ENCODE measurements at regions not wholly inside any gene's neighbourhood (a gene's known extent, or its start where the extent isn't known, plus 50 kb on each side); places are given as distances from the start of the nearest gene placed in this dataset.
"Not testable (repeated sequence)": the region's sequence is repeated elsewhere in the genome, so short reads cannot be mapped to it uniquely, and the experiment has no call there.

- no peak overlapping the region for H3K27ac ChIP-seq
Measured at GRCh38 chr5:164500856-164501255, 995.4 kb downstream of the MAT2B start.

DNA sequence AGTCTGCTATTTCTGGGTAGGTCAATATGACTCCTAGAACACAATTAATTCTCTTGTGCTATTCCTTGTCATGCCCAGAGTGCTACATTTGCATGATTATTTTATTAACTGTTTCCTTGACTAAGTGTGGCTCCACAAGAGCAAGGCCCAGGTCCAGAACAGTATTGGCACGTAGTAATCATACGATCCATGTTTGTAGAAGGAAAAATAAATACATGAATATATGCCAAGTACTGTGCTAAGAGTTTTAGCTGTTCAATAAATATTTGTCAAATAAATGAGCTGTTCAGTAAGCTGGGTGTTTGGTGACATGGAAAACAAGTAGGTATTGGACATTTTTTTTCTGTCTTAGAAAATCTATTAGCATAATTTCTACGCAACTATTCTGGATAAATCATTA, 995.9 kb downstream of the MAT2B start:
- no peak for TF ChIP-seq CTCF (conservative IDR thresholded peaks at IDR 0.05)
- no peak overlapping the region for H3K27ac ChIP-seq

More at GRCh38 chr5:164500856-164501255, 995.4 kb downstream of the MAT2B start:
- TF ChIP-seq CTCF (conservative IDR thresholded peaks at IDR 0.05), result no peak

DNA sequence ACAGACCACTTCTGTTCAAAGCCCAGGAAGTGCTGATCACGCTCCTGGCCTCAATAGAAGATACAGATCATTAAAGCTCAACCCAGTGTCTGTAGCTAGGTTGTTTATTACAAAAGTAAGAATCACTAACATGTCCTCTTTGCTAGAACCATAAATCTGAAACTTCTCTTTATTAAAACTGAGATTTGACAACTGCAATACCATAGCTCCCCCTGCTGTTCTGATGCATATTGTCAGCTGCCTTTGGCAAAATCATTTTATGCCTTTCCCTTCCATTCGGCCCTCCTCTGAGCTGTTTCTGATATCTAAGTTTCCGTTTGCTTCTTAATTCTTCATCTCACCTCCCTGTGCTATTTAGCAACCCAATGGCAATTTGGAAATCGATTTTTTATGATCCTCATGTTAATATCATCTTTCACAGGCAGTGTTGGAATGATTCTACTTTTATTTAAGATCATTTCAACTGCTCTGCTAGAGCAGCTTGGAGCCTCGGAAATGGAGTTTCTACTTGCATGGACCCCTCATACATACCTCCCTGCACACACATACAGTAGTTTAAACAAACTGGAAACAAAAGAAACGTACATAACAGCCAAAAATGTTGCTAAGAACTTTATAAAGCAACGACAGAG, 998.8 kb downstream of the MAT2B start:
- TF ChIP-seq CTCF (conservative IDR thresholded peaks at IDR 0.05), result peak; percentile 85
- H3K27ac ChIP-seq, result no peak overlapping the region

DNA sequence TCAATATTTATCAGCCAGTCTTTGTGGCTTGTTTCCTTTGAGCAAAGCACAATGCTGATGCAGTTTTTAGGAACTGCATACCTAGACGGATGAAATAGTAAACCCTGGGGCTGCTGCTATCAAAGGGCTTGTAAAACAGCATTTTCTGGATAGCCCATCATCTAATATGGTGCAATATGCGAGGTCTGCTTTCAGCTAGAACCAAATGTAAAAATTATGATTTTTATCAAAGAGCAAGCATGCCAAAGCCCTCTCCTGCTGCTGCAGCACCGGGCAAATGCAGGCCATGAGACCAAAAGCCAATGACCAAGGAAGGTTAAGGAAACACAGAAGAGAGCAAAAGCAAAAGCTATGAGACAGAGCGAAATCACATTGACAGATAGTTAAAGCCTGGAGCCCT, 1000.4 kb downstream of the MAT2B start:
- no peak overlapping the region for H3K27ac ChIP-seq
- no peak for TF ChIP-seq CTCF (conservative IDR thresholded peaks at IDR 0.05)

DNA sequence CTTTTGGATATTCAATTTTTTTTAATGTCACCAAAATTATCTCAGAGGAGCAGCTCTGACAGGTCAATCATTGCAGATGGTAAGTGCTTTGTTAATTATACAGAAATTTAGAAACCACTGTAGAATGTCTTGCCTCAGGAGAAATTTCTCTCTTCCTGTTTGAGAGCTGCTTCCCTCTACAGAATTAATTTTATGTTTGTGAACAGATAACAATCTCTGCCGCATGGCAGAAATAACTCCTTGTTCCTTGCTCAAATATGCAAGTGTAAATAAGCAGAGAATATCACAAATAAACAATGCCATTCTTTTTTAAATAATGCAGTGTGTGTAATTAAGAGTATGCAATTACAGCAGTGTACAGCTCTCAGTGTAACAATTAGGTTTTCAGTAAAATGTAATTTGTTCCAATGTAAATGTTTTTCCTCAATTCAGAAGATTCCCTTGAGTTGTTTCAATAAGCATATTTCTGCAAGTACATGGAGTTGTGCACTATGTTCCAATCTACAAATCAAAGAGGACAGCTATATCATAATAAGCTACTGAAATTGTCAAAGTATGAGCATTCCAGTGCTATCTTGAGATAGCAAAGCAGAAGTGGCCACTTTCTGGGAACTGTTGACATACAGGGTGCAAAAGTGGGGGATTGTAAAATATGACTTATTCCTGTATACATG, 1012.8 kb downstream of the MAT2B start:
- H3K27ac ChIP-seq, result peak overlapping the region; percentile 88
- TF ChIP-seq CTCF (conservative IDR thresholded peaks at IDR 0.05), result no peak

GRCh38 chr5:164518741-164519080, 1013.3 kb downstream of the MAT2B start:
- TF ChIP-seq CTCF (conservative IDR thresholded peaks at IDR 0.05), result no peak
- peak overlapping the region; percentile 88 for H3K27ac ChIP-seq

DNA sequence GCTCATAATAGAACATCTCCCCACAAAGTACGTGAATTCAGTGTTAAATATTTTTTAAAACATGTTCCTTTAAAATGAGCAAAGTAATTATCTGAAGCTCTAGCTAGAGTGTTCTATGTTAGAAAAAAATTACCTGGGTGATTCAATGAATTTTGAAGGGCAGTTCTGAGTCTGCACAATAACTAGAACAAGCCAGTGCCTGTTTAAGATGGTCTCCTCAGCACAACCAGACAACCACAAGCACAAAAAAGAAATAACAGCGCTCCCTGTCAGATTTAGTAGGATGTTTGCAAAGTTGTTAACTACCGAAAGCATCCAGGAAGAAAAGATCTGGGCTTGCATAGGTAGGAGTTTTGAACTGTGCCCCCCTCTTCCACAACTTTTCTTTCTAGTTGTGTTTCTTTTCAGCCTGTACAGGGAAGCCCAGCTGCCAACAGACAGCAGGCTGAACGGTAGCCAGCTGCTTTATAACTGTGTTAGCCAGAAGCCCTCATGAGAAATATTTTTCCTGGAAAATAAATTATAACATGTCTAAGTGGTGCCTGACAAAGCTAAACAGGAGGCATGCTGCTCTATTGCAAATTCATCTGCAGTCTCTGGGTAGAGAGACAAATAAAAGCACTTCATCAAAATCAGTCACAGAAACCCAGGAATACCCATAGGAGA, 1026.9 kb downstream of the MAT2B start:
- TF ChIP-seq CTCF (conservative IDR thresholded peaks at IDR 0.05), result no peak
- no peak overlapping the region for H3K27ac ChIP-seq

DNA sequence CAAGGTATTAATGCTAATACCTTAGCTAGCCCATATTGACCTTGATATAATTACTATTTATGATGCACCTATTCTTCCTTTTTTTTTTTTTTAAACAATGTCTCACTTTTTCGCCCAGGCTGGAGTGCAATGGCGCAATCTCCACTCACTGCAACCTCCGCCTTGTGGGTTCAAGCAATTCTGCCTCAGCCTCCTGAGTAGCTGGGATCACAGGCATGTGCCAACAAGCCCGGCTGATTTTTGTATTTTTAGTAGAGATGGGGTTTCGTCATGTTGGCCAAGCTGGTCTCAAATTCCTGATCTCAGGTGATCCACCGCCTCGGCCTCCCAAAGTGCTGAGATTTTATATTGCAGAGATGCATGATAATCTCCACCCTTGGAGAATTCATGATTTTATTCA, 1028.0 kb downstream of the MAT2B start:
- H3K27ac ChIP-seq, result not testable (repeated sequence)
